GM10248 (cell line): ENCODE measurements at regions not wholly inside any gene's neighbourhood (a gene's known extent, or its start where the extent isn't known, plus 50 kb on each side); places are given as distances from the start of the nearest gene placed in this dataset.

Experiments
- CTCF ChIA-PET: fragments of 300-600 bp; sonication (Branson Sonifier 250); formaldehyde crosslinking; extraction: SDS; loops from one replicate; lab custom pipeline; 2021; ENCODE audit warnings: antibody characterized with exemption; lab: Yijun Ruan, JAX
- POLR2A ChIA-PET: fragments of 350-650 bp; sonication (Branson Sonifier 250); formaldehyde crosslinking; extraction: SDS; loops from one replicate; lab custom pipeline; 2020; ENCODE audit warnings: antibody characterized with exemption; lab: Yijun Ruan, JAX
- DNase-seq: peaks from one replicate; pipeline ENCODE4 v3.0.0; 2012; ENCODE audit errors: extremely low spot score
- CTCF ChIP-seq: IDR thresholded peaks from 2 replicates; pipeline ENCODE4 v1.5.1; 2012; ENCODE audit warnings: mild to moderate bottlenecking, low read depth; ENCODE audit errors: extremely low read depth, missing control alignments, control extremely low read depth

GRCh38 chr20:8935878-8936277, 133.0 kb upstream of the PLCB4 start:
- TF ChIP-seq CTCF = no peak
- POLR2A ChIA-PET = no interaction called here
- no peak for DNase-seq
- CTCF ChIA-PET = interaction anchor here (1.2 kb wide), 1 partner anchor 9 kb away, joined by 3 read pairs; no protein-coding TSS in a partner anchor

GRCh38 chr20:8938532-8938931, 130.4 kb upstream of the PLCB4 start:
- no peak for TF ChIP-seq CTCF
- ChIA-PET POLR2A (no interaction called here), CTCF (interaction anchor here (1.1 to 1.2 kb wide), 2 partner anchors 14 to 24 kb away, joined by 3 read pairs; no protein-coding TSS in a partner anchor)
- DNase-seq = no peak

- DNase-seq = no peak
- CTCF ChIA-PET = no interaction called here
- TF ChIP-seq CTCF = no peak
- POLR2A ChIA-PET = no interaction called here
Measured at GRCh38 chr20:8940326-8940725, 128.6 kb upstream of the PLCB4 start.

- DNase-seq = no peak
- CTCF ChIA-PET = interaction anchor here (1.5 kb wide), 1 partner anchor 8 kb away, joined by 3 read pairs; no protein-coding TSS in a partner anchor
- POLR2A ChIA-PET = no interaction called here
- no peak for TF ChIP-seq CTCF
Measured at GRCh38 chr20:8943631-8944030, 125.3 kb upstream of the PLCB4 start.

GRCh38 chr20:8946036-8946940, 122.6 kb upstream of the PLCB4 start:
- TF ChIP-seq CTCF = no peak
- CTCF ChIA-PET = interaction anchor here (1.0 kb wide), 1 partner anchor 23 kb away, joined by 3 read pairs; no protein-coding TSS in a partner anchor
- no peak for DNase-seq
- POLR2A ChIA-PET = no interaction called here

GRCh38 chr20:8948442-8949020, 120.4 kb upstream of the PLCB4 start:
- ChIA-PET POLR2A (no interaction called here), CTCF (no interaction called here)
- no peak for DNase-seq
- TF ChIP-seq CTCF = no peak
